Neural cell (in vitro differentiated cells): ENCODE measurements at regions not wholly inside any gene's neighbourhood (a gene's known extent, or its start where the extent isn't known, plus 50 kb on each side); places are given as distances from the start of the nearest gene placed in this dataset.

Experiments
- H2AFZ ChIP-seq: fragments of 200-600, 300-800 bp; sonication (generic), shearing (Covaris generic); 2 replicates; pipeline ENCODE4 v1.6.0; 2014; ENCODE audit warnings: low read depth, mild to moderate bottlenecking, antibody characterized with exemption, low read length, moderate library complexity
- H3F3A ChIP-seq: fragments of 200-600 bp; shearing (Covaris generic); 2 replicates; pipeline ENCODE4 v1.6.1; 2016; ENCODE audit warnings: mild to moderate bottlenecking, moderate library complexity, mixed read lengths, antibody characterized with exemption, low read length; ENCODE audit not compliant: insufficient read depth, poor library complexity, severe bottlenecking
- H3K27ac ChIP-seq: fragments of 200-600, 300-800 bp; sonication (generic), shearing (Covaris generic); 2 replicates; pipeline ENCODE4 v1.5.1; 2014; ENCODE audit warnings: mild to moderate bottlenecking, low read length, moderate library complexity
- H3K27me3 ChIP-seq: fragments of 300-800, 200-600 bp; sonication (generic), shearing (Covaris generic); 2 replicates; pipeline ENCODE4 v1.6.0; 2014; ENCODE audit warnings: mild to moderate bottlenecking, low read depth, low read length, moderate library complexity; ENCODE audit not compliant: insufficient read depth
- H3K36me3 ChIP-seq: fragments of 300-800, 200-600 bp; sonication (generic), shearing (Covaris generic); 2 replicates; pipeline ENCODE4 v1.5.1; 2014; ENCODE audit warnings: mild to moderate bottlenecking, antibody characterized with exemption, low read length, moderate library complexity; ENCODE audit not compliant: insufficient read depth
- H3K4me2 ChIP-seq: fragments of 300-800, 200-600 bp; sonication (generic), shearing (Covaris generic); 2 replicates; pipeline ENCODE4 v1.6.0; 2014; ENCODE audit warnings: mild to moderate bottlenecking, low read length
- H3K4me3 ChIP-seq: fragments of 300-800, 200-600 bp; sonication (generic), shearing (Covaris generic); 2 replicates; pipeline ENCODE4 v1.5.1; 2014; ENCODE audit warnings: mild to moderate bottlenecking, low read length, moderate library complexity
- H3K79me2 ChIP-seq: fragments of 200-600 bp; shearing (Covaris generic); replicated peaks from 2 replicates; pipeline ENCODE4 v1.6.0; 2014; ENCODE audit warnings: mild to moderate bottlenecking, low read length, moderate library complexity; ENCODE audit not compliant: insufficient read depth
- H3K9ac ChIP-seq: fragments of 300-800, 200-600 bp; sonication (generic), shearing (Covaris generic); 2 replicates; pipeline ENCODE4 v1.6.1; 2016; ENCODE audit warnings: mild to moderate bottlenecking, low read length, mixed read lengths
- H3K9me2 ChIP-seq: fragments of 200-600 bp; shearing (Covaris generic); 2 replicates; pipeline ENCODE4 v1.6.1; 2016; ENCODE audit warnings: mild to moderate bottlenecking, low read length, mixed read lengths; ENCODE audit not compliant: insufficient read depth
- H3K9me3 ChIP-seq: fragments of 200-600, 300-800 bp; sonication (generic), shearing (Covaris generic); 2 replicates; pipeline ENCODE4 v1.6.1; 2016; ENCODE audit warnings: mild to moderate bottlenecking, mixed run types, low read length, moderate library complexity, mixed read lengths
- H4K20me1 ChIP-seq: fragments of 200-600 bp; shearing (Covaris generic); 2 replicates; pipeline ENCODE4 v1.6.1; 2016; ENCODE audit warnings: mild to moderate bottlenecking, mixed run types; ENCODE audit not compliant: insufficient read depth
- CTCF ChIP-seq: fragments of 450-650 bp; IDR thresholded peaks from 2 replicates; pipeline ENCODE4 v1.5.1; 2014; ENCODE audit warnings: antibody characterized with exemption, mild to moderate bottlenecking, moderate library complexity; ENCODE audit not compliant: poor library complexity, severe bottlenecking
- EP300 ChIP-seq: fragments of 450-650 bp; conservative IDR thresholded peaks from 2 replicates; pipeline ENCODE4 v1.6.1; 2014; ENCODE audit warnings: antibody characterized with exemption, mild to moderate bottlenecking, moderate library complexity; ENCODE audit not compliant: poor library complexity, severe bottlenecking
- EZH2 ChIP-seq: fragments of 200-600, 300-800 bp; shearing (Covaris generic), sonication (generic); IDR thresholded peaks from 2 replicates; pipeline ENCODE4 v1.6.1; 2014; ENCODE audit warnings: antibody characterized with exemption, low read length, borderline replicate concordance, mild to moderate bottlenecking; ENCODE audit not compliant: insufficient read depth, poor library complexity, severe bottlenecking
- MXI1 ChIP-seq: fragments of 450-650 bp; conservative IDR thresholded peaks from 2 replicates; pipeline ENCODE4 v1.6.1; 2014; ENCODE audit warnings: antibody characterized with exemption, mild to moderate bottlenecking; ENCODE audit not compliant: poor library complexity, severe bottlenecking
- POLR2AphosphoS5 ChIP-seq: IDR thresholded peaks from 2 replicates; pipeline ENCODE4 v1.6.1; 2012
- RAD21 ChIP-seq: fragments of 450-650 bp; conservative IDR thresholded peaks from 2 replicates; pipeline ENCODE4 v1.6.1; 2014; ENCODE audit warnings: antibody characterized with exemption, mild to moderate bottlenecking, moderate library complexity
- REST ChIP-seq: IDR thresholded peaks from 2 replicates; pipeline ENCODE4 v1.6.1; 2012; ENCODE audit warnings: borderline replicate concordance
- SMC3 ChIP-seq: fragments of 450-650 bp; conservative IDR thresholded peaks from 2 replicates; pipeline ENCODE4 v1.6.1; 2014; ENCODE audit warnings: antibody characterized with exemption, mild to moderate bottlenecking, moderate library complexity; ENCODE audit not compliant: poor library complexity
- TAF1 ChIP-seq: IDR thresholded peaks from 2 replicates; pipeline ENCODE4 v1.6.1; 2012; ENCODE audit warnings: low read depth

GRCh38 chr4:24730256-24731001 is 64.9 kb upstream of the SOD3 start:
- Histone ChIP-seq H3K27ac (no peak overlapping the region), H3K9me3 (no peaks in the 10 kb centered on the region), H4K20me1 (no peaks in the 10 kb centered on the region), H3K79me2 (no peaks in the 10 kb centered on the region), H3K4me3 (no peak overlapping the region), H3F3A (no peaks in the 10 kb centered on the region), H3K9me2 (no peaks in the 10 kb centered on the region), H3K36me3 (no peaks in the 10 kb centered on the region), H3K27me3 (no peaks in the 10 kb centered on the region), H3K9ac (no peak overlapping the region), H3K4me2 (no peak overlapping the region), H2AFZ (no peak overlapping the region)
- no peak for TF ChIP-seq CTCF
- no peak for TF ChIP-seq EP300
- no peak for TF ChIP-seq POLR2AphosphoS5
- TF ChIP-seq MXI1 = no peak
- TF ChIP-seq TAF1 = no peak
- no peak for TF ChIP-seq SMC3
- no peak for TF ChIP-seq RAD21
- TF ChIP-seq REST = no peak
- TF ChIP-seq EZH2 = no peak

GRCh38 chr4:24731448-24731847 is 63.9 kb upstream of the SOD3 start:
- Histone ChIP-seq H2AFZ (no peak overlapping the region), H3K27me3 (no peaks in the 10 kb centered on the region), H4K20me1 (no peaks in the 10 kb centered on the region), H3K36me3 (no peaks in the 10 kb centered on the region), H3K4me2 (no peak overlapping the region), H3K9me3 (no peaks in the 10 kb centered on the region), H3K9me2 (no peaks in the 10 kb centered on the region), H3F3A (no peaks in the 10 kb centered on the region), H3K4me3 (no peak overlapping the region), H3K9ac (no peak overlapping the region), H3K27ac (no peak overlapping the region), H3K79me2 (no peaks in the 10 kb centered on the region)
- no peak for TF ChIP-seq MXI1
- TF ChIP-seq RAD21 = no peak
- TF ChIP-seq EZH2 = no peak
- TF ChIP-seq REST = no peak
- no peak for TF ChIP-seq POLR2AphosphoS5
- TF ChIP-seq CTCF = no peak
- no peak for TF ChIP-seq TAF1
- TF ChIP-seq SMC3 = no peak
- no peak for TF ChIP-seq EP300
